HL-60 (cell line): ENCODE measurements at regions not wholly inside any gene's neighbourhood (a gene's known extent, or its start where the extent isn't known, plus 50 kb on each side); places are given as distances from the start of the nearest gene placed in this dataset.

Source experiments
- GABPA ChIP-seq: IDR thresholded peaks from 2 replicates; pipeline ENCODE4 v1.6.1; 2012; ENCODE audit warnings: low read depth
- SPI1 ChIP-seq: IDR thresholded peaks from 2 replicates; pipeline ENCODE4 v1.6.1; 2012; ENCODE audit warnings: low read depth, mild to moderate bottlenecking, borderline replicate concordance
- TF ChIP-seq, protein P1 (sequence below): IDR thresholded peaks from one replicate; pipeline ENCODE4 v1.5.1; 2011; ENCODE audit warnings: low read length, control low read depth, inconsistent platforms; ENCODE audit not compliant: insufficient read depth

DNA sequence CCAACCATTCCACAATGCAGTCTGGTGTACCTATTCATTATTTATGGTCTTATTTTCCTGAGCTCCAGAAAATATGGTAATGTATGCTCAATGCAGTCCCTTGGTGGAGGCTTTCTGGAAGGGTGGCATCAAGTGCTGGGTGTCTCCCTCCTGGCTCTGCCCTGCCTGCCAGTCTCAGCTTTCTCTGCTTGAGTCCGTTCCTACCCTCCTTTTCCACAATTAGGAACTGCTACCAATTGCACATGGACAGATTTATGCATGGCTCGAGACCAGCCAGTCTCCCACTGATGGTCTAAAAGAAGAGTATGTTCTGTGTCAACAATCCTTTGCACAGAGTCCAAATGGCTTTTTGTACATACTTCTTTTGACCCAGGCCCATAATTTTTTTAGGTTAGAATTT lies 189.8 kb downstream of the TLE1 start:
- TF ChIP-seq, protein P1, sequence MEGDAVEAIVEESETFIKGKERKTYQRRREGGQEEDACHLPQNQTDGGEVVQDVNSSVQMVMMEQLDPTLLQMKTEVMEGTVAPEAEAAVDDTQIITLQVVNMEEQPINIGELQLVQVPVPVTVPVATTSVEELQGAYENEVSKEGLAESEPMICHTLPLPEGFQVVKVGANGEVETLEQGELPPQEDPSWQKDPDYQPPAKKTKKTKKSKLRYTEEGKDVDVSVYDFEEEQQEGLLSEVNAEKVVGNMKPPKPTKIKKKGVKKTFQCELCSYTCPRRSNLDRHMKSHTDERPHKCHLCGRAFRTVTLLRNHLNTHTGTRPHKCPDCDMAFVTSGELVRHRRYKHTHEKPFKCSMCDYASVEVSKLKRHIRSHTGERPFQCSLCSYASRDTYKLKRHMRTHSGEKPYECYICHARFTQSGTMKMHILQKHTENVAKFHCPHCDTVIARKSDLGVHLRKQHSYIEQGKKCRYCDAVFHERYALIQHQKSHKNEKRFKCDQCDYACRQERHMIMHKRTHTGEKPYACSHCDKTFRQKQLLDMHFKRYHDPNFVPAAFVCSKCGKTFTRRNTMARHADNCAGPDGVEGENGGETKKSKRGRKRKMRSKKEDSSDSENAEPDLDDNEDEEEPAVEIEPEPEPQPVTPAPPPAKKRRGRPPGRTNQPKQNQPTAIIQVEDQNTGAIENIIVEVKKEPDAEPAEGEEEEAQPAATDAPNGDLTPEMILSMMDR = no peak
- no peak for TF ChIP-seq SPI1
- TF ChIP-seq GABPA = no peak
